GM04504 (cell line): ENCODE measurements at regions not wholly inside any gene's neighbourhood (a gene's known extent, or its start where the extent isn't known, plus 50 kb on each side); places are given as distances from the start of the nearest gene placed in this dataset.

Experiments
- DNase-seq: peaks from one replicate; pipeline ENCODE4 v3.0.0-alpha.2; 2012; ENCODE audit warnings: low read depth

DNA sequence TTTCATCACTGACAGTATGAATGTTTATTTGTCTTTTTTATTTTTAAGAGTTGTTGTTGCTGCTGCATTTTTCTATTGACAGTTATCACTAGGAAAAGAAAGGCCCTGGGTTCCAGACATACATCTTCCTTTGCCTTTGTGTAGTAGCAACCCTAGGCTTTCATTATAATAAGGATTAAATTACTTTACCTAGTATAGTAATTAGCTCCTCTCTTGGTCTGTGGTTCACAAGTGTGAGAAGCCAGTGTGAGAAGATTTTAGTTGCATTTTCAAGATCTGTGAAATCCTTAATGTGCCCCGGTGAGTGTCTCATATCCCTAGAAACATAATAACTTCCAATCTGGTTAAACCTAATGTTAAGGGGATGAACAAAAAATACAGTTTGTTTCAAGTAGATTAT, 799.3 kb upstream of the MAP3K7 start:
- no peak for DNase-seq

DNA sequence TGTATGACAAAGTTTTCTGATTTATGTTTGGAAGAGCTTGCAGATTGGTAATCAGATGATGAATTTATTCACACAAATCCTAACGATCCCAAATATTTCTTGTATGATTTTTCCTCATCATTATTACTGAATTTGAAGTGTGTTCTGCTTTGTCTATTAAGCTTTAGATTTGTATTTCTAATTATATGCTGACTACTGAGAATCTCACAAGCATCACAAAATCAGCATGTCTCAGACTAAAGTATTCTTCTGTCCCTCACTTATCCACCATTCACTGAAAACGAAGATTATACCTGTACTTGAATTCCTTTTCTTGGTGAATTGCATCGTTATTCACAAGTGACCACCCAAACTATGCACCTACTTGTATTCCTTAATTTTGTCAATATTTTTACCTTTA, 796.3 kb upstream of the MAP3K7 start:
- DNase-seq, result no peak

DNA sequence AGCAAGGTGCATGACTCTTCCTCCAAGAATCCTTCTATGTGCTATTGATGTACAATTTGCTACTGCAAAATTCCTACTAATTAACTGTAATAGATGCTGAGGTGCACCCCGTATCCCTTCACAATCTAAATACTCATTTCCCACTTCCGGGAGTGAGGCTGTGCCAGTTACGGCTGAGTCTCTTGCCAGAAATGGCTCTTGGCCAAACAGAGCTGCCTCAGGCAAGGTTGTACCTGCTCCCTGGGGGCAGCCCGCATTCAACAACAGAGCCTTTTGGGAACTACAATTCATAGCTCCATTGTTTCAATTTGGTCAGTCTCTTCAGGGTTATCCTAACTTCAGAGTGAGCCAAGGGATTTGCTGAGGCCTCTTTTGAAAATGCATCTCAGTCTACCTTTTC, 789.8 kb upstream of the MAP3K7 start:
- DNase-seq, result no peak

DNA sequence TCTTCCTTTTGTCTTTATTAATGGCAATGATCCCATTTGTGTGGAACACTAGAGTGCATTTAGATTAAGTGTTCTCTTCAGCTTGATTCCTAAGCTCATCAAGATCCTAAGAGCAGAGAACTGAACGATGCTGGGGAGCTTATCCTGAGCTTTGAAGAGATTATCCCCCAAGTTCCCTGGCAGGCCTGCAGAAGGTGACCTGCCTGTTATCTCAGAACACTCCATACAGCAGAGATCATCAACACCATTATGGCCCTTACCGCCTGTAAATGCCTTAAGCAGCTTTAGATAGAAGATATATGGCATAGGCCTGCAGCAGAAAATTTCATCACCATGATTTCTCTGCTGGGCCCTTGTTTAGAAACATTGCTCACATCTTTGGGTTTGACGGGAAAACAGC, 779.9 kb upstream of the MAP3K7 start:
- no peak for DNase-seq

DNA sequence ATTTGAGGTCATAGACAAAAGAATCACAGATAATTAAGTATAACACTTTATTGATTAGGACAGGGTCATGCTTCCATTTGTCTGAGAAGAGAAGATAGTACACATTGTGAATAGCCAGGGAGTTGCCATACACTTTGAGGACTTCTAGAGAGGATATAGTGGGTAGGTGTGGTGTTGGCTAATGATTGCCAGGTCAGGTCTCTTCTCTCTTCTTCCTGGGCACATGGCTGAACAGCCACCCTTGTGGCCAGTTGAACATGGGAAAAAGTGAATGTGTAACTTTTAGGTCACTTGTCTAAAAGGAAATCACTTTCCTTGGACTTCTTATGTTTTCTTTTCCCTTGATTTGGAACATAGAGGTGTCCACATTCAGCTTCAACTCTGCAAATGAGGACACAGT, 772.1 kb upstream of the MAP3K7 start:
- DNase-seq, result no peak

DNA sequence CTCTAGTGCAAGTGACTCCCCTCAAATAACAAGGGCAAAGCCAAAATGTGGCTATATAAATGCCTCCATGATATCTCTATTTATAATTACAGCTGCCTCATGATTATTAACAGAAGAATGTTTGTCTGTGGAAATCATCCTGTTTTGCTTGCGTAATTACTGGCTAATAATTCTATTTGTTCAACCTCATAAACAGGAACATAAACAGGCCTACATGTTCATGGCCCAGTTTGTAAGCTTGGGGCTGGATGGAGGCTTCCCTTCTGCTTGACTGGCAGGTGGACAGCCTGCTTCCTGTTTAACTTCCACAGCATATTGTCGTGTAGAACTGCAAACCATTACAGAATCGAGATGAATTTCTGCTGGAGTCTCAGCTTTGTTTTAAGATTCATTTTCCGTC, 766.0 kb upstream of the MAP3K7 start:
- no peak for DNase-seq

DNA sequence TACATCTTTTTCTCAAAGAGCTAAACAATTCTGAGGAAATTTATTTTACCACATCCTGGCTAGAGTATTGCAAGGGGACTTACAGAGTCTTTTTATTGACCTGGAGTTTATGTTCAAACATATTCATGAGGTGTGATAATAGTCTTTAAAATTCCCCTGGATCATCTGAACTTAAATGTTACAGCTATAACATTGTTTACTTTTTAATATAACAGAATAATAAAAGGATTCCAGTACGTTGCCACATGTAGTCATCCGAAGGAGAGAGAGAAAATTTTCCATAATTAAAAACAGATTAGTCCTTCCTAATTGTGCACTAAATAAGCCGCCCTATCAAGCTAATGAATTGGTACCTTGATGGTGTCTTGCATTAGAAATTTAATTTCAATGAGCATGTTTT, 765.4 kb upstream of the MAP3K7 start:
- DNase-seq, result no peak

DNA sequence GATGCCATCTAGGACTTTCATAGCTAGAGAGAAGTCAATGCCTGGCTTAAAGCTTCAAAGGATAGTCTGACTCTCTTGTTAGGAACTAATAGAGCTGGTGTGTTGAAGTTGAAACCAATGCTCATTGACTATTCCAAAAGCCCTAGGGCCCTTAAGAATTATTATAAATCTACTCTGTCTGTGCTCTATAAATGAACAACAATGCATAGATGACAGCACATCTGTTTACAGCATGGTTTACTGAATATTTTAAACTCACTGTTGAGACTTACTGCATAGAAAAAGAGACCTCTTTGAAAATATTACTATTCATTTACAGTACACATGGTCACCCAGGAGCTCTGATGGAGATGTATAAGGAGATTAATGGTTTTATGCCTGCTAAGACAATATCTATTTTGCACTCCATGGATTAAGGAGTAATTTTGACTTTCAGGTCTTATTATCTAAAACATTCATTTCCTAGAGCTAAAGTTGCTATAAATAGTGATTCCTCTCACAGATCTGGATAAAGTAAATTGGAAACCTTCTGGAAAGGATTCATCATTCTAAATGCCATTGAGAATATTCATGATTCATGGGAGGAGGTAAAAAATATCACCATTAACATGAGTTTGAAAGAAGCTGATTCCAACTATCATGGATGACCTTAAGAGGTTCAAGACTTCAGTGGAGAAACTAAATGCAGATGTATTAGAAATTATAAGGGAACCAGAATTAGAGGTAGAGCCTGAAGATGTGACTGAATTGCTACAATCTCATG, 763.5 kb upstream of the MAP3K7 start:
- no peak for DNase-seq

DNA sequence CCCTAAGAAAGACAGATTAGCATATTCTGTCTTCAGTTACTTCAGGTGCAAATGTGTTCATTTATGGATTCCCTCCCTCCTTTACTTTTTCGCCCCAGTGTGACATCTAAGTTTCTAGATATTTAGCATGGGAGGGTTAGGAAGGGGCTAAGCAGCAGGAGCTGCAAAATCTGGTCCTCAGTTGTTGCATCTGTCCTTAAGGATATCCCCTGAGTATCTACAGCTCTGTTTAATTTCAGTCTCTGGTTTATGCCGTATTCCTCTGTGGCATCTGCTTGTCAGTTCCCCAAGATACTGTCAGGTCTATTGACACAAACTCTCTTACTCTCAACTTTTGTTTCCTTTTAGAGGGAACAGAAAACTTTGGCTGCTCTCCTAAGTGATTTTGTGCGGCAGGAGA, 754.6 kb upstream of the MAP3K7 start:
- DNase-seq, result no peak

DNA sequence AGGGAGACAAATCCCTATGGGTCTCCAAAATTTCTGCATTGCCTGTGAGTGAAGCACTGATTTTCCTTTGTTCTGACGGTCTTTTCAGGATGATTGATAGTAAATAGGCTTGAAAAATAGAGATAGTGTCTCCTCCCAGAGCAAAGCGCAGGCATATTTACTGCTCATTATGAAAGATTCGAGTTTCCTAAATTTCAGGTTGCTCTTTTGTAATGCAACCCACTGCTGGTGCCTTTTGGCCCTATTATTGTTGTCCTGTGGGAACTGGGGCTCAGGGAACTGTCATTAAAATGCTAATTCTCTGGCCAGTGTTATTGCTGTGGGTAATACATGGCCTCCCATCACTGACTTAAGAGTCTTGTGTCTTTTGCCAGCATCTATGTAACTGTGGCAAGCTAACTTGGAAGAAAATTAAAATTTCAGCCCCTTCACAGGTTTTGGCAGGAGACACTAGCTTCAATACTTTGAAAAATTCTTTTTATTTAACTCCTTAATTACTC, 754.1 kb upstream of the MAP3K7 start:
- DNase-seq, result no peak

DNA sequence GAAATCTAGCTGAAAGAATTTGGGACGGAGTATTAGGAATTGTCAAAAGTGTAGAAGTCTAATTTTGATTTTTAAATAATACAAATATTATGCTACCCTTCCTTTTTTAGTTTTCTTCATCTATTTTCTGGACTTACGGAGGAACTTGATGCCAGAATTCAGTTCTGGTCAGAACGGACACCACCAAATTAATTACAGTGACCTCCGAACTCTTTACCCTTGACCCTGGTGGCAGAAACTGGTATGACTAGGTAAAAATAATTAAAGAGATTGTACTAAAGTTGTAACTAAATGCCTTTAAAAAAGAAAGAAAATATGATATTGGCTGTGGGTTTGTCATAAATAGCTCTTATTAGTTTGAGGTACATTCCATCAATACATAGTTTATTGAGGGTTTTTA, 751.1 kb upstream of the MAP3K7 start:
- DNase-seq, result no peak

DNA sequence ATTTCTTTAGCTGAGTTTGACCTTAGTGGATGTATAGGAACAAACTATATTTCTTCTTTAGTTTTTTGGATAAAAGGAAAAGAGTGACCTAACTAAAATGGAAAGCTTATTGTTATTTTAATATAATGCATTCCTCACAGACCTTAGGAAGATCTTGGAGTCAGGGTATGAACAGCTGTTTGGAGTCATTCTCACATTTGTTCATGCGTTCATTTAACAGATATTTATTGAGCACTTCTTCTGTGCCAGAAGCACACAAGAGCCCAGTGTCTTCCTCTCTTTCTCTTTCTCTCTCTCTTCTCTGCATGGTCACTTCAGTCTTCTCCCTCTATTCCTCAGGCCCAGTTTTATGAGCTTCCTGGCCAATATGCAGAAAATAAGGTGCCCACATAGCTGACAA, 744.0 kb upstream of the MAP3K7 start:
- no peak for DNase-seq

DNA sequence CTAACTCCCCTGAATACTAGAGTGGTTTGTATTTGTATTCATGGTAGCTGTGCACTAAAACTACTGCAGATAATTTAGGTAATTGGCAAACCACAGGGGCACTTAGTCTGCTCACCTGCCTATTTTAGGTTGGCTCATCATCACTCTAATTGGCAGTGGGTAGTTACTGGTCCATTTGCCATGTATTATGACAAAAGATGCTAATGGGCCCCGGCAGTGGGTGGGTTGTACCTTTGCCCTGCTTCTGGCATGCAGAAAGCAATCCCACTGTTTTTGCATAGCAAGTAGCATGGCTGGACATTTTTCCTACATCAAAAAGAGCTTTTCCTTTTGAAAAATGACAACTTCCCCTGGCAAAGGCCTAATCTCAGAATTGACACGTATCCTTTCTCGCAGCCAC, 741.4 kb upstream of the MAP3K7 start:
- DNase-seq, result no peak

DNA sequence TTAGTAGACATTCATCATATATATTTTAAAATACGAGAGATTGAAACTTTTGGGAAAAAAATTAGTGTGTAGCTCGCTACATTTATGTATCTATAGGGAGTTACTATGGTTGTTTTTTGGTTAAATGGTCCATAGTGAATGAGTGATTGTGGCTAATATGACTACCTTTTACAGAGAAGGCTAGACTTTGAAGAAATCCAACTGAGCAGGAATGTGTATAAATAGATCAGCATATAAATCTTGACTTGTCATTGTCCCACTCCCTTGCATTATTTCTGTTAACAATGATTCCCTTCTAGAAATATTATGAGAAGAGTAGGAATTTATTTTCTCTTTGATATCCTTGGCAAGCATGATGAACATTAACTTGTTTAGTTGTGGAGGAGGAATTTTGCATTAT, 737.8 kb upstream of the MAP3K7 start:
- no peak for DNase-seq

DNA sequence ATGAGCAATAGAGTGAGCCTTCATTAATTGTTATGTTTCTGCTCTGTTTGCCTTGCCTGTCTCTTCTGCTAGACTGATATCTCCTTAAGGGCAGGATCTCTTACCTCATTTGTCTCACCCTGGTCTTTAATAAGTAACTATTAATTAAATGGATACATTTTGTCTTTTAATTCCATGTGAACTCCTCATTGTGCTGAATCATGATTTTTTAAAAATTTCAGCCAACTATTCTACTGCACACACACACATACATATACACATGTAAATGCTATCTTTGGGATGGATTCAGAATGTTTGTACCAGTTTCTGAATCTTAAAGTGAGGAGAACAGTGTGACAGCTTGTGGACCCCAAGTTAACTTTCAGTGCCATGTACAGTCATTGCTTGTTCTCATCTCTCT, 731.1 kb upstream of the MAP3K7 start:
- no peak for DNase-seq

DNA sequence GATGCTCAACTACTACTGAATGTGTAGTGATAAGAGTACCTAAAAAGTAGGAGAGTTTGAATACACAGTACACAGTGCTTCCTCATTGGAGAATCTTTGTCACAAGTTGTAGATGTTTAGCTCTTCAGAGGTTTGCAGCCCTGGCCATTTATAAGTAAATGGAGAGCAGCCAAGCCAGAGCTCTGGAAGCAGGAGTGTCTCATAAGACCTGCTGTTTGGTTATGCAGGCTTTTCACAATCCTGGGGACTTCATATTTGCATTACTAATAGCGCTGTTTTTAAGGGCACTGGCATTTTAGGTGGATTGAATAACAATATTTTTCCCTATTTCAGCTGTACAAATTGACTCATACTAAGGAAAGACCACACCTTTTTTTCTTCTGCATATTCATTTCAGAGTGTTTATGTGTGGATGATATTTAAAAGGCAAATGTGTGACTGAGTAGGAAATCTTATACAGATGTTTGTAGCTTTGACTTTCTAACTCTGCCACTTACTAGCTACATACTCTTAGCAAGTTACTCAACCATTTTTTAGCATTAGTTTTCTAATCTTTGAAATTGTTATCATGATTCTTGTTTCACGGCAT, 730.5 kb upstream of the MAP3K7 start:
- no peak for DNase-seq

DNA sequence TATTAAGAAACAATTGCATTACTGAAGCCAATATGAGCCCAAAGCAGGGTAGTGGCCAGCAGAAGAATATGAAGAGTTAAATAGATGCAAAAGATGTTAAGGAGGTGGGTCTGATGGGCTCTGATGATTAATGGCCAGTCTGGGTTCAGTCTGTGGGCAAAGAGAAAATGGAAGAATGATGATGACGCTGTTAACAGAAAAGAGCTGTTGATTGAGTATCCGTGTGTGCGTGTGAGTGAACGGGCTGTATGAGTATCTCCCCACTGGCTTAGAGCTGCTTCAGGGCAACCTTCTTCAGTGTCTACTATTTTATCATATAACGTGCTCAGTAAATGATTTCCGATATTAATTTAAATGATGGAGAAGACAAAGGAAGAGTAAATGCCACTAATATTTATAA, 723.3 kb upstream of the MAP3K7 start:
- no peak for DNase-seq

DNA sequence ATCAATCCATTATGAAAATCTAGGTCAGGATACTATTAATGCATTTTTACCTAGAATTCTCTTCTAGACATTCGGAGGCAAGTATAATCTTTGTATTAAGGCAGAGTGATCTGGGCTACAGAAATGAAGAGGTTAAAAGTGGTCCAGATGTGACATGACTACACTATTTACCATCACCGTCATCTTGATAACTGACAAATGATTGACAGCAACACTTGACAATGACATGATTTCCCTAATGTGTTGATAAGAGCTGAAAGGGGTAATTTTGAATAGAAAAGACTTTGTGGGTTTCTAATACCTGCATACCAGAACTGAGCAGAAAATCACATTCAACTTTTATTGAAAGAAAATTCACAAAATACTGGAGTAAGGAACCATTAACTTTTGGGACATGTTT, 718.9 kb upstream of the MAP3K7 start:
- DNase-seq, result no peak

DNA sequence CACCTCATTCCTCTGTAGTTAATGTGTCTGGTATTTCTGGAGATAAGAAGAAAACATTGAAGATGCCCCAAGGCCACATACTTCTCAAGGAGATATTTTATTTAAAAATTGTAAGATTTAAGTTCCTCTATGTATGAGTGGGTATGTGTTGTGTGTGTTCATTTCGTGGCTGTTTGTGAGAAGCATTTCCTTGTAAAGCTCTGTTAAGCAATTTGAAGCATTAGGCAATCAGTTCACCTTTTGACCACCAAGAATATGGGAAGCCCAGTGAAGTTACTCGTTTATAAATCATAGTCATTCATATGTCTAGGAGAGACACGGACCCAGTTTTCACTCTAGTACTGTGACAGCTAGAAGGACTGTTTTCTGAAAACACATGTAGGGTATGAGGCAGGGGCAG, 717.6 kb upstream of the MAP3K7 start:
- DNase-seq, result no peak

DNA sequence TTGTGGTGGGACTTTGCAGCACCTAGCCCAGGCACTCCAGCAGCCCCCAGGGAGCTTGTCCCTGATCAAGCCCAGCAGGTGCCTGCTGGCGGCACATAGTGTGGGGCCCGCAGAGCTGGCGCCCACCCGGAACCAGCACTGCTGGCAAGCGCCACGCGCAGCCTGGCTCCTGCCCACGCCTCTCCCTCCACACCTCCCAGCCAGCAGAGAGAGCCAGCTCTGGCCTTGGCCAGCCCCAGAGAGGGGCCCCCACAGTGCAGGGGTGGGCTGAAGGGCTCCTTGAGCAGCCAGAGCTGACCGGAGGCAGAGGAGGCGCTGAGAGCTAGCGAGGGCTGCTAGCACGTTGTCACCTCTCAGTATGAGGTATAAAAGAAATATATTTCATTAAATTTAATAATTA, 716.5 kb upstream of the MAP3K7 start:
- no peak for DNase-seq

DNA sequence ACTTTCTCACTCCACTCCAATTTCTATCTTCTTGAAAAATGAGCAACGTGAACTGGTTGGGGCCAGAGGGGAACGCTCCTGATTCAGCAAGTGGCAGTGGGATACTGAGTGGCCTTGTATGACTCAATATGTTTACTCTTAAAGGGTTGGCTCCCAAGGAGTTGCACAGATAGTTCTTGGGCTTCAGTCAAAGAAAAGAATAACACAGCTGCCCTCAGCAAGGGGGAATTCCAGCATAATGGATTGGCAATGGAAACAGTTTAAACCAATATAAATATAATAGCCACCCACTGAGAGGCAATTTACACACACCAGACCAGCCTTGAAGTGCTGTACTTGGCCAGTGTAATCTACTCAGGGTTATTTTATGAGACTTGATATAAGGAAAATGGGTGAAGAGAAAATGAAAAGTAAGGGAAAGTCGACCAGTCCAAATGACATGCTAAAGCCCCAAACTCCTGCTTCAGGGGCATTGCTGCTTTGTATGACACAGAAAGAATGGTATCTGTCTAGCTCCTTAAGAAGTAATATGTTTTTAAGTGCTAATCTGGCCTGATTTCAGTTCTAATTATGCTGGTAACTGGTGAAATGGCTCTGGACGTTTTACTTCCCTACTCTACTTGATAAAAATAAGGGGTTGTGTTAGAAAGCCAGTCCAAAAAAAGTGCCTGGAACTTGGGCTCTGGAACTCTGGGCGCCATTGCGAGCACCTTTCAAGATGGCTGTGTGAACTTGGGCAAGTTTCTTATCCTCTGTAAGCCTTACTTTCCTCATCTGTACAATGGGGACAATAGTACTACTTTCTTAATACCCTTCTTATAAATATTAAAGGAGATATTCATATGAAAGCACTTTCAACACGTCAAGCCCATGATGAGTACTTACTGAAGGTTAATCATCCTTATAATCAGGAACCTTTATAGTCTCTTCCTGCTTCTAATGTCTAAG, 712.9 kb upstream of the MAP3K7 start:
- DNase-seq, result no peak

DNA sequence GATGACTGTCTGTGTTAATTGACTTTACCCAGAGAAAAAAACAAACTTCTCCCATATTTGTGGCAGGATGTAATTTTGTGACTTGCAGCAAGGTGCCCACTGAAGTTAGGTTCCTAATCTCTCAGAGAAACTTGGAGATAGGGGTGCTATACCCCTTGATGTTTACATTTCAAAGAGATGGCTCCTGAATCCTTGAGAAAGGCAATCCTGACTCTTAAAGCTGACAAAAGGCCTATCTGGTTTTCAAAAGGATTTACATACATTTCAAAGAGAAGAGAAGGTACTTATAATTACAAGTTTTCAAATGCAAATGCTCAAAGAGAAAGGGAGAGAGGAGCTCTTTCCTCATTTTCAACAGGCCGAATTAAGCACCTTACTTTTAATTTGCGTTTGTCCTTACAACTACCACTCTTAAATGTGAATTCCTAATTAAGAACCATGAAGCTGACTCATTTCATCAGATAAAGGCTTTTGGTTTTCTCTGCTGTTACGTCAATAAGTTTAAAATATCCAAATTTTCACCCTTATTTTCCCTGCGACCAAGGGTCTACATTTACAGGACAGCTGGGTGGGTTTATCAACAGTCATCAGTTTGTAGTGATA, 711.8 kb upstream of the MAP3K7 start:
- no peak for DNase-seq

DNA sequence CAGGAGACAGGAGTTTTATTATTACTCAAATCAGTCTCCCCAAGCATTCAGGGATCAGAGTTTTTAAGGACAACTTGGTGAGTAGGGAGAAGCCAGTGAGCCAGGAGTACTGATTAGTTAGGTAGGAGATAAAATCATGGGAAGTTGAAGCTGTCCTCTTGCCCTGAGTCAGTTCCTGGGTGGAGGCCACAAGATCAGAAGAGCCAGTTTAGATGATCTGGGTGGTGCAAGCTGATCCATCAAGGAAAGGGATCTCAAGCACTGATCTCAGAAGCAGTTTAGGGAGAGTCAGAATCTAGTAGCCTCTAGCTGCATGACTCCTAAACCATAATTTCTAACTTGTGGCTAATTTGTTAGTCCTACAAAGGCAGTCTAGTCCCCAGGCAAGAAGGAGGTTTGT, 706.5 kb upstream of the MAP3K7 start:
- DNase-seq, result no peak
